ENCODE measurements at regions not wholly inside any gene's neighbourhood (a gene's known extent, or its start where the extent isn't known, plus 50 kb on each side); places are given as distances from the start of the nearest gene placed in this dataset.

GRCh38 chr1:157274698-157275534 lies 136.7 kb upstream of the ETV3 start:
- Histone ChIP-seq H3K27me3 (peaks cover 0 to 55% (median 1%) of the 10 kb centered on the region in 4 donors), H3K4me3 (no peak overlapping the region)
- TF ChIP-seq EP300 (IDR thresholded peaks at IDR 0.05) (no peak), POLR2A (IDR thresholded peaks at IDR 0.05; ENCODE audit: low read depth) (no peak), CTCF (IDR thresholded peaks at IDR 0.05) (no peak), POLR2AphosphoS5 (IDR thresholded peaks at IDR 0.05) (no peak)

GRCh38 chr1:157272729-157273524 lies 134.7 kb upstream of the ETV3 start:
- 65% methylated on average over 6 of the region's 6 CpGs for WGBS
- H3K36me3 ChIP-seq, result no peaks in the 10 kb centered on the region
- intact Hi-C loops (cut with DNase I), result no loop called here
- H3K27me3 ChIP-seq, result peaks cover 0 to 49% (median 1%) of the 10 kb centered on the region in 4 donors
- H3K4me3 ChIP-seq, result no peak overlapping the region
- no peak overlapping the region for H3K27ac ChIP-seq (replicated peaks in 1 of 4)
- no peaks in the 10 kb centered on the region for H3K4me1 ChIP-seq
- peak; percentile 19 for DNase-seq (ENCODE audit: extremely low spot score)
- TF ChIP-seq CTCF (IDR thresholded peaks at IDR 0.05), result no peak
- no peak for TF ChIP-seq POLR2AphosphoS5 (IDR thresholded peaks at IDR 0.05)
- no peak for TF ChIP-seq POLR2A (IDR thresholded peaks at IDR 0.05; ENCODE audit: low read depth)
- TF ChIP-seq EP300 (IDR thresholded peaks at IDR 0.05), result no peak
- no peaks in the 10 kb centered on the region for H3K9me3 ChIP-seq

More at GRCh38 chr1:157274698-157275534, 136.7 kb upstream of the ETV3 start:
- Histone ChIP-seq H3K4me1 (no peaks in the 10 kb centered on the region), H3K36me3 (no peaks in the 10 kb centered on the region), H3K9me3 (no peaks in the 10 kb centered on the region), H3K27ac (replicated peaks in 1 of 4) (no peak overlapping the region)
- peak; percentile 60 for DNase-seq (ENCODE audit: extremely low spot score)
- intact Hi-C loops (cut with DNase I), result no loop called here
- WGBS, result 48% methylated on average over 8 of the region's 8 CpGs

- intact Hi-C loops (cut with DNase I), result no loop called here
- TF ChIP-seq POLR2A (IDR thresholded peaks at IDR 0.05; ENCODE audit: low read depth), result no peak
- TF ChIP-seq CTCF (IDR thresholded peaks at IDR 0.05), result no peak
- TF ChIP-seq EP300 (IDR thresholded peaks at IDR 0.05), result no peak
- no peak for TF ChIP-seq POLR2AphosphoS5 (IDR thresholded peaks at IDR 0.05)
- Histone ChIP-seq H3K36me3 (no peaks in the 10 kb centered on the region), H3K27me3 (peaks cover 0 to 42% (median 1%) of the 10 kb centered on the region in 4 donors), H3K4me1 (no peaks in the 10 kb centered on the region), H3K4me3 (no peak overlapping the region), H3K9me3 (no peaks in the 10 kb centered on the region), H3K27ac (replicated peaks in 1 of 4) (no peak overlapping the region)
- DNase-seq (ENCODE audit: extremely low spot score), result peak; percentile 60
Observed at GRCh38 chr1:157272264-157272663, 134.1 kb upstream of the ETV3 start.

- DNase-seq (ENCODE audit: extremely low spot score), result no peak
- intact Hi-C loops (cut with DNase I), result no loop called here
- 81% methylated on average over 4 of the region's 4 CpGs for WGBS
- Histone ChIP-seq H3K4me3 (no peak overlapping the region), H3K9me3 (no peaks in the 10 kb centered on the region), H3K27me3 (peaks cover 0 to 32% (median 1%) of the 10 kb centered on the region in 4 donors), H3K4me1 (no peaks in the 10 kb centered on the region), H3K36me3 (no peaks in the 10 kb centered on the region), H3K27ac (replicated peaks in 1 of 4) (no peak overlapping the region)
- TF ChIP-seq POLR2A (IDR thresholded peaks at IDR 0.05; ENCODE audit: low read depth) (no peak), POLR2AphosphoS5 (IDR thresholded peaks at IDR 0.05) (no peak), EP300 (IDR thresholded peaks at IDR 0.05) (no peak), CTCF (IDR thresholded peaks at IDR 0.05) (no peak)
Observed at GRCh38 chr1:157270705-157271274, 132.6 kb upstream of the ETV3 start.
